ENCODE measurements at regions not wholly inside any gene's neighbourhood (a gene's known extent, or its start where the extent isn't known, plus 50 kb on each side); places are given as distances from the start of the nearest gene placed in this dataset.

GRCh38 chr11:70779433-70780245, 381.3 kb downstream of the CTTN start:
- Histone ChIP-seq H3K27ac (no peak overlapping the region), H3K36me3 (no peaks in the 10 kb centered on the region), H3K4me1 (no peaks in the 10 kb centered on the region), H3K9me3 (no peaks in the 10 kb centered on the region), H3K4me3 (no peak overlapping the region), H3K27me3 (no peaks in the 10 kb centered on the region)
- no peak for DNase-seq (ENCODE audit: low spot score)
- TF ChIP-seq CTCF (IDR thresholded peaks at IDR 0.05): no peak

GRCh38 chr11:70780246-70780535, 381.9 kb downstream of the CTTN start:
- TF ChIP-seq CTCF (IDR thresholded peaks at IDR 0.05): no peak
- no peaks in the 10 kb centered on the region for H3K27me3 ChIP-seq
- no peak overlapping the region for H3K4me3 ChIP-seq
- DNase-seq (ENCODE audit: low spot score): no peak
- H3K9me3 ChIP-seq: no peaks in the 10 kb centered on the region
- H3K36me3 ChIP-seq: no peaks in the 10 kb centered on the region
- H3K27ac ChIP-seq: no peak overlapping the region
- H3K4me1 ChIP-seq: no peaks in the 10 kb centered on the region

GRCh38 chr11:70782401-70782913, 384.1 kb downstream of the CTTN start:
- TF ChIP-seq CTCF (IDR thresholded peaks at IDR 0.05): no peak
- H3K4me3 ChIP-seq: no peak overlapping the region
- no peak for DNase-seq (ENCODE audit: low spot score)
- no peak overlapping the region for H3K27ac ChIP-seq
- H3K27me3 ChIP-seq: no peaks in the 10 kb centered on the region
- H3K36me3 ChIP-seq: no peaks in the 10 kb centered on the region
- no peaks in the 10 kb centered on the region for H3K4me1 ChIP-seq
- H3K9me3 ChIP-seq: no peaks in the 10 kb centered on the region

- Histone ChIP-seq H3K27ac (no peak overlapping the region), H3K36me3 (no peaks in the 10 kb centered on the region), H3K9me3 (no peaks in the 10 kb centered on the region), H3K4me1 (no peaks in the 10 kb centered on the region), H3K4me3 (no peak overlapping the region), H3K27me3 (no peaks in the 10 kb centered on the region)
- DNase-seq (ENCODE audit: low spot score): no peak
- no peak for TF ChIP-seq CTCF (IDR thresholded peaks at IDR 0.05)
Measured at GRCh38 chr11:70783356-70783755, 385.0 kb downstream of the CTTN start.

GRCh38 chr11:70783821-70784220, 385.5 kb downstream of the CTTN start:
- no peaks in the 10 kb centered on the region for H3K4me1 ChIP-seq
- H3K4me3 ChIP-seq: no peak overlapping the region
- no peaks in the 10 kb centered on the region for H3K36me3 ChIP-seq
- H3K27ac ChIP-seq: no peak overlapping the region
- H3K9me3 ChIP-seq: no peaks in the 10 kb centered on the region
- no peak for TF ChIP-seq CTCF (IDR thresholded peaks at IDR 0.05)
- no peak for DNase-seq (ENCODE audit: low spot score)
- no peaks in the 10 kb centered on the region for H3K27me3 ChIP-seq

- no peak for TF ChIP-seq CTCF (IDR thresholded peaks at IDR 0.05)
- H3K9me3 ChIP-seq: no peaks in the 10 kb centered on the region
Measured at GRCh38 chr11:70785372-70785771, 387.0 kb downstream of the CTTN start.

More at GRCh38 chr11:70785372-70785771, 387.0 kb downstream of the CTTN start:
- no peak overlapping the region for H3K27ac ChIP-seq
- no peak for DNase-seq (ENCODE audit: low spot score)
- H3K36me3 ChIP-seq: no peaks in the 10 kb centered on the region
- H3K4me1 ChIP-seq: no peaks in the 10 kb centered on the region
- no peaks in the 10 kb centered on the region for H3K27me3 ChIP-seq
- no peak overlapping the region for H3K4me3 ChIP-seq

All from right atrium auricular region (tissue), 2 donors.